ENCODE measurements at regions not wholly inside any gene's neighbourhood (a gene's known extent, or its start where the extent isn't known, plus 50 kb on each side); places are given as distances from the start of the nearest gene placed in this dataset.
"Not testable (repeated sequence)": the region's sequence is repeated elsewhere in the genome, so short reads cannot be mapped to it uniquely, and the experiment has no call there.

GRCh38 chr3:26193558-26193957 lies 403.7 kb downstream of the OXSM start:
- no peak for DNase-seq

- DNase-seq, result no peak
Observed at GRCh38 chr3:26196781-26197180, 406.9 kb downstream of the OXSM start.

GRCh38 chr3:26198609-26199008 lies 408.7 kb downstream of the OXSM start:
- no peak for DNase-seq

- no peak for DNase-seq
Observed at GRCh38 chr3:26202169-26202568, 412.3 kb downstream of the OXSM start.

- no peak for DNase-seq
Observed at GRCh38 chr3:26205475-26205874, 415.6 kb downstream of the OXSM start.

GRCh38 chr3:26208201-26208600 lies 414.4 kb upstream of the LRRC3B start:
- no peak for DNase-seq

GRCh38 chr3:26229801-26230200 lies 392.8 kb upstream of the LRRC3B start:
- DNase-seq, result no peak

- no peak for DNase-seq
Observed at GRCh38 chr3:26233374-26233773, 389.2 kb upstream of the LRRC3B start.

- no peak for DNase-seq
Observed at GRCh38 chr3:26236531-26236930, 386.0 kb upstream of the LRRC3B start.

GRCh38 chr3:26237036-26237682 lies 385.4 kb upstream of the LRRC3B start:
- no peak for DNase-seq

GRCh38 chr3:26244586-26244985 lies 378.0 kb upstream of the LRRC3B start:
- DNase-seq, result not testable (repeated sequence)

- DNase-seq, result no peak
Observed at GRCh38 chr3:26245236-26245635, 377.3 kb upstream of the LRRC3B start.

- no peak for DNase-seq
Observed at GRCh38 chr3:26246901-26247300, 375.7 kb upstream of the LRRC3B start.

- DNase-seq, result no peak
Observed at GRCh38 chr3:26247712-26248111, 374.9 kb upstream of the LRRC3B start.

- DNase-seq, result no peak
Observed at GRCh38 chr3:26252001-26252400, 370.6 kb upstream of the LRRC3B start.

GRCh38 chr3:26256224-26256623 lies 366.3 kb upstream of the LRRC3B start:
- no peak for DNase-seq

- no peak for DNase-seq
Observed at GRCh38 chr3:26259176-26259575, 363.4 kb upstream of the LRRC3B start.

- no peak for DNase-seq
Observed at GRCh38 chr3:26260139-26260538, 362.4 kb upstream of the LRRC3B start.

GRCh38 chr3:26264708-26265107 lies 357.9 kb upstream of the LRRC3B start:
- no peak for DNase-seq

- DNase-seq, result no peak
Observed at GRCh38 chr3:26271848-26272247, 350.7 kb upstream of the LRRC3B start.

- DNase-seq, result no peak
Observed at GRCh38 chr3:26273196-26273595, 349.4 kb upstream of the LRRC3B start.

GRCh38 chr3:26279091-26279490 lies 343.5 kb upstream of the LRRC3B start:
- no peak for DNase-seq

- no peak for DNase-seq
Observed at GRCh38 chr3:26280517-26280916, 342.1 kb upstream of the LRRC3B start.

GRCh38 chr3:26281284-26281985 lies 341.1 kb upstream of the LRRC3B start:
- DNase-seq, result no peak

- not testable (repeated sequence) for DNase-seq
Observed at GRCh38 chr3:26284503-26284902, 338.1 kb upstream of the LRRC3B start.
